CD4-positive, alpha-beta T cell treated with Interleukin-15 for 1 hour (primary cell): ENCODE measurements at regions not wholly inside any gene's neighbourhood (a gene's known extent, or its start where the extent isn't known, plus 50 kb on each side); places are given as distances from the start of the nearest gene placed in this dataset.
"Not testable (repeated sequence)": the region's sequence is repeated elsewhere in the genome, so short reads cannot be mapped to it uniquely, and the experiment has no call there.

Source experiments
- DNase-seq: peaks from one replicate; pipeline ENCODE4 v3.0.0-alpha.2; 2020

- DNase-seq = no peak
These were observed 992.6 kb downstream of the PCDH9 start for GRCh38 chr13:66237411-66238062.

GRCh38 chr13:66234159-66234558, 996.0 kb downstream of the PCDH9 start:
- DNase-seq = no peak

- DNase-seq = not testable (repeated sequence)
These were observed 998.2 kb downstream of the PCDH9 start for GRCh38 chr13:66231958-66232357.

GRCh38 chr13:66225072-66225471, 1005.1 kb downstream of the PCDH9 start:
- no peak for DNase-seq

GRCh38 chr13:66224663-66225062, 1005.5 kb downstream of the PCDH9 start:
- no peak for DNase-seq

GRCh38 chr13:66222926-66223325, 1007.2 kb downstream of the PCDH9 start:
- no peak for DNase-seq

- DNase-seq = no peak
These were observed 1008.0 kb downstream of the PCDH9 start for GRCh38 chr13:66222127-66222526.

- DNase-seq = no peak
These were observed 1010.6 kb downstream of the PCDH9 start for GRCh38 chr13:66219506-66219905.

GRCh38 chr13:66218583-66218982, 1011.6 kb downstream of the PCDH9 start:
- DNase-seq = no peak

GRCh38 chr13:66216728-66217127, 1013.4 kb downstream of the PCDH9 start:
- no peak for DNase-seq

- DNase-seq = no peak
These were observed 1015.7 kb downstream of the PCDH9 start for GRCh38 chr13:66214467-66214866.

GRCh38 chr13:66212511-66212910, 1017.6 kb downstream of the PCDH9 start:
- no peak for DNase-seq

GRCh38 chr13:66210677-66211076, 1019.5 kb downstream of the PCDH9 start:
- no peak for DNase-seq

GRCh38 chr13:66208589-66208988, 1021.5 kb downstream of the PCDH9 start:
- no peak for DNase-seq

- DNase-seq = no peak
These were observed 1022.5 kb downstream of the PCDH9 start for GRCh38 chr13:66207610-66208009.

GRCh38 chr13:66205807-66206206, 1024.3 kb downstream of the PCDH9 start:
- DNase-seq = no peak

GRCh38 chr13:66200555-66200954, 1029.6 kb downstream of the PCDH9 start:
- DNase-seq = no peak

- no peak for DNase-seq
These were observed 1034.9 kb downstream of the PCDH9 start for GRCh38 chr13:66195238-66195637.

- no peak for DNase-seq
These were observed 1040.2 kb downstream of the PCDH9 start for GRCh38 chr13:66189986-66190385.

- no peak for DNase-seq
These were observed 1049.3 kb downstream of the PCDH9 start for GRCh38 chr13:66180836-66181235.

- DNase-seq = no peak
These were observed 1058.2 kb downstream of the PCDH9 start for GRCh38 chr13:66171920-66172319.

GRCh38 chr13:66162470-66162869, 1067.7 kb downstream of the PCDH9 start:
- DNase-seq = no peak

GRCh38 chr13:66159511-66159910, 1070.6 kb downstream of the PCDH9 start:
- no peak for DNase-seq

GRCh38 chr13:66154976-66155375, 1075.2 kb downstream of the PCDH9 start:
- DNase-seq = no peak

GRCh38 chr13:66154354-66154753, 1075.8 kb downstream of the PCDH9 start:
- DNase-seq = no peak
